Endothelial cell of umbilical vein (primary cell): ENCODE measurements at regions not wholly inside any gene's neighbourhood (a gene's known extent, or its start where the extent isn't known, plus 50 kb on each side); places are given as distances from the start of the nearest gene placed in this dataset.

Experiments used
- BruUV-seq: library from RNA; stranded (reverse); fragments of 400-500 nt; replicated peaks from 2 replicates; lab custom pipeline; 2021; lab: Mats Ljungman, UMichigan
- CTCF ChIA-PET: fragments of 300-600, 350-600 bp; sonication (Branson Sonifier 250); formaldehyde crosslinking; loops from one replicate; lab custom pipeline; 2021; ENCODE audit warnings: antibody characterized with exemption, inconsistent platforms; lab: Charles Lee
- POLR2A ChIA-PET: fragments of 300-600, 350-600 bp; sonication (Branson Sonifier 250); formaldehyde crosslinking; loops from one replicate; lab custom pipeline; 2021; ENCODE audit warnings: antibody characterized with exemption, inconsistent platforms; lab: Charles Lee
- DNase-seq: peaks from one replicate; pipeline ENCODE4 v3.0.0-alpha.2; 2011; ENCODE audit warnings: low read depth, low spot score
- FAIRE-seq: peaks from 2 replicates; lab custom pipeline; 2011; peaks lifted over from hg19 to GRCh38; lab: Jason Lieb, UNC
- H2AFZ ChIP-seq: 2 replicates; pipeline ENCODE4 v1.6.0; 2012; ENCODE audit warnings: low read depth, low read length, control low read depth, inconsistent platforms
- H3K27ac ChIP-seq: 2 replicates; pipeline ENCODE4 v1.5.1; 2011; ENCODE audit warnings: low read depth, mild to moderate bottlenecking, control low read depth, low read length, moderate library complexity; ENCODE audit not compliant: insufficient read depth
- H3K27me3 ChIP-seq, 2 experiments: 2 replicates each; pipeline versions ENCODE4 v1.6.0 to v1.6.1; 2011; ENCODE audit warnings: low read length in 2 of 2, mixed read lengths in 1 of 2; ENCODE audit not compliant: control insufficient read depth in 2 of 2, insufficient read depth in 2 of 2
- H3K36me3 ChIP-seq, 2 experiments: 2 replicates in 1 of 2; 3 replicates in 1 of 2; pipeline ENCODE4 v1.5.1; 2011; ENCODE audit warnings: low read length in 2 of 2, mild to moderate bottlenecking in 1 of 2, moderate library complexity in 1 of 2; ENCODE audit not compliant: control insufficient read depth in 2 of 2, insufficient read depth in 2 of 2; ENCODE audit errors: extremely low read depth in 1 of 2
- H3K4me1 ChIP-seq: 3 replicates; pipeline ENCODE4 v1.5.1; 2011; ENCODE audit warnings: mild to moderate bottlenecking, low read length; ENCODE audit not compliant: control insufficient read depth, insufficient read depth; ENCODE audit errors: extremely low read depth
- H3K4me2 ChIP-seq: 2 replicates; pipeline ENCODE4 v1.6.1; 2011; ENCODE audit warnings: low read length, control low read depth, mixed read lengths; ENCODE audit not compliant: insufficient read depth
- H3K4me3 ChIP-seq, 3 experiments: fragments of 200-600 bp in 1 of 3; sonication (generic), shearing (Covaris generic) in 1 of 3; replicated peaks in 1 of 3; 2 replicates each; pipeline ENCODE4 v1.5.1; 2011 to 2016; ENCODE audit warnings: control low read depth in 3 of 3, low read length in 3 of 3, mild to moderate bottlenecking in 2 of 3, inconsistent platforms in 1 of 3, low read depth in 1 of 3, moderate library complexity in 1 of 3; ENCODE audit not compliant: insufficient read depth in 1 of 3
- H3K79me2 ChIP-seq: 2 replicates; pipeline ENCODE4 v1.6.0; 2012; ENCODE audit warnings: low read length, inconsistent platforms; ENCODE audit not compliant: control insufficient read depth, insufficient read depth
- H3K9ac ChIP-seq: replicated peaks from 2 replicates; pipeline ENCODE3; 2011; ENCODE audit warnings: low read length, control low read depth; ENCODE audit not compliant: insufficient read depth; ENCODE audit errors: extremely low read depth
- H3K9me1 ChIP-seq: replicated peaks from 3 replicates; pipeline ENCODE4 v1.6.0; 2011; ENCODE audit warnings: mild to moderate bottlenecking, low read length; ENCODE audit not compliant: control insufficient read depth, insufficient read depth; ENCODE audit errors: extremely low read depth
- H3K9me3 ChIP-seq: replicated peaks from 2 replicates; pipeline ENCODE4 v1.5.1; 2012; ENCODE audit warnings: low read length, inconsistent platforms; ENCODE audit not compliant: control insufficient read depth, insufficient read depth
- H4K20me1 ChIP-seq: replicated peaks from 2 replicates; pipeline ENCODE3; 2011; ENCODE audit warnings: mild to moderate bottlenecking, low read length; ENCODE audit not compliant: control insufficient read depth, insufficient read depth; ENCODE audit errors: extremely low read depth
- EZH2 ChIP-seq: IDR thresholded peaks from 2 replicates; pipeline ENCODE4 v1.6.1; 2012; ENCODE audit warnings: borderline replicate concordance, low read depth, mild to moderate bottlenecking, moderate library complexity, low read length, inconsistent platforms; ENCODE audit not compliant: severe bottlenecking
- FOS ChIP-seq: IDR thresholded peaks from 2 replicates; pipeline ENCODE4 v1.6.1; 2011; ENCODE audit warnings: mild to moderate bottlenecking, low read length, moderate library complexity, borderline replicate concordance; ENCODE audit not compliant: insufficient read depth
- GATA2 ChIP-seq: IDR thresholded peaks from 2 replicates; pipeline ENCODE4 v1.7.0; 2011; ENCODE audit warnings: low read depth, mild to moderate bottlenecking, moderate library complexity, mixed read lengths, low read length; ENCODE audit not compliant: insufficient read length, insufficient read depth
- JUN ChIP-seq: IDR thresholded peaks from 2 replicates; pipeline ENCODE4 v1.6.1; 2011; ENCODE audit warnings: borderline replicate concordance, low read depth; ENCODE audit not compliant: insufficient read length, insufficient read depth
- MAX ChIP-seq: IDR thresholded peaks from 2 replicates; pipeline ENCODE4 v1.6.1; 2011; ENCODE audit not compliant: insufficient read depth, insufficient read length
- MYC ChIP-seq: IDR thresholded peaks from one replicate; pipeline ENCODE4 v1.6.1; 2011; ENCODE audit warnings: mild to moderate bottlenecking, low read depth, low read length
- POLR2A ChIP-seq: IDR thresholded peaks from 2 replicates; pipeline ENCODE4 v1.6.1; 2012; ENCODE audit warnings: low read depth, mild to moderate bottlenecking, control low read depth, low read length
- POLR2AphosphoS5 ChIP-seq: IDR thresholded peaks from 2 replicates; pipeline ENCODE4 v1.6.1; 2012; ENCODE audit warnings: low read depth, mild to moderate bottlenecking, control low read depth, low read length, moderate library complexity; ENCODE audit not compliant: insufficient read depth
- dilution Hi-C: fragments of 300-500 bp; cut with MboI; formaldehyde crosslinking; loops from one replicate; pipeline ENCODE4 v1.15.0; 2019; ENCODE audit warnings: low sequenced_read_pairs; ENCODE audit not compliant: extremely low pct_ligation_motif_present
- intact Hi-C: fragments of 100-400 bp; cut with micrococcal nuclease; formaldehyde crosslinking; loops from one replicate; pipeline ENCODE4 v1.10.0; 2022
- TF ChIP-seq, protein P1 (sequence below), 2 donors: IDR thresholded peaks; 1 replicate in 1 of 2; 2 replicates in 1 of 2; pipeline ENCODE4 v1.5.1; 2011; ENCODE audit warnings: low read length in 2 of 2, mild to moderate bottlenecking in 2 of 2, moderate library complexity in 2 of 2, control low read depth in 1 of 2, inconsistent platforms in 1 of 2, low read depth in 1 of 2; ENCODE audit not compliant: insufficient read depth in 1 of 2; ENCODE audit errors: extremely low read depth in 1 of 2

DNA sequence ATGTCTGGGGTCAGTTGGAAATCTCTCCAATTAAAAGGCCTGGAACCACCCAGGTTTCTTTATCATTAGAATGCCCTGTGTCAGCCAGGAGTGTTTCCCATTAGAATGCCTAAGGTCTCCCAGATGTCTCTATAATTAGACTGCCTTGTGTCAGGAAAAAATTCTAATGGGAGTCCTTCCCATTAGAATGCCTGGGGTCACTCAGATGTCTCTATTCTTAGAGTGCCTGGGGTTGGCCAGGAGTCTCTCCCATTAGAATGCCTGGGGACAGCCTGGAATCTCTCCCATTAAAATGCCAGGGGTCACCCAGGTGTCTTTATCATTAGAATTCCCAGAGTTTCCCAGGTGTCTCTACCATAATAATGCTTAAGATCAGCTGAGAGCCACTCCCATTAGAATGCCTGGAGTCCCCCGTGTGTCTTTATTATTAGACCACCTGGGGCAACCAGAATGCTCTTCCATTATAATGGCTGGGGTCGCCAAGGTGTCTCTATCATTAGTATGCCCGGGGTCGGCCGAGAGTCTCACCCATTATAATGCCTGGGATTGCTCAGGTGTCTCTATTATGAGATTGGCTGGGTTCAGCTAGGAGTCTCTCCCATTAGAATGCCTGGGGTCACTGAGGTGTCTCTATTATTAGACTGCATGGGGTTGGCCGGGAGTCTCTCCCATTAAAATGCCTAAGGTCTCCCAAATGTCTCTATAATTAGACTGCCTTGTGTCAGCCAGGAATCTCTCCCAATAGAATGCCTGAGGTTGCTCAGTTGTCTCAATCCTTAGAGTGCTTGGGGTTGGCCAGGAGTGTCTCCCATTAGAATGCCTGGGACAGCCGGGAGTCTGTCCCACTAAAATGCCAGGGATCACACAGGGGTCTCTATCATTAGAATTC is 2254.6 kb downstream of the TP53TG3F start:
- intact Hi-C loops = no loop called here
- dilution Hi-C loops = no loop called here

More for the DNA sequence above, 2254.6 kb downstream of the TP53TG3F start:
- Histone ChIP-seq H3K4me3 (no peak overlapping the region), H4K20me1 (no peaks in the 10 kb centered on the region), H3K9me1 (no peaks in the 10 kb centered on the region), H3K9ac (no peak overlapping the region), H3K27me3 (no peaks in the 10 kb centered on the region), H2AFZ (no peak overlapping the region), H3K9me3 (no peaks in the 10 kb centered on the region), H3K79me2 (no peaks in the 10 kb centered on the region), H3K36me3 (no peaks in the 10 kb centered on the region), H3K4me1 (no peaks in the 10 kb centered on the region), H3K27ac (no peak overlapping the region), H3K4me2 (no peak overlapping the region)
- no TSS peak for BruUV-seq
- POLR2A ChIA-PET = no interaction called here
- CTCF ChIA-PET = no interaction called here
- DNase-seq = no peak
- no peak for FAIRE-seq
- TF ChIP-seq MAX (no peak), JUN (no peak), FOS (no peak), GATA2 (no peak), EZH2 (no peak), MYC (no peak), POLR2A (no peak), POLR2AphosphoS5 (no peak)
- TF ChIP-seq, protein P1, sequence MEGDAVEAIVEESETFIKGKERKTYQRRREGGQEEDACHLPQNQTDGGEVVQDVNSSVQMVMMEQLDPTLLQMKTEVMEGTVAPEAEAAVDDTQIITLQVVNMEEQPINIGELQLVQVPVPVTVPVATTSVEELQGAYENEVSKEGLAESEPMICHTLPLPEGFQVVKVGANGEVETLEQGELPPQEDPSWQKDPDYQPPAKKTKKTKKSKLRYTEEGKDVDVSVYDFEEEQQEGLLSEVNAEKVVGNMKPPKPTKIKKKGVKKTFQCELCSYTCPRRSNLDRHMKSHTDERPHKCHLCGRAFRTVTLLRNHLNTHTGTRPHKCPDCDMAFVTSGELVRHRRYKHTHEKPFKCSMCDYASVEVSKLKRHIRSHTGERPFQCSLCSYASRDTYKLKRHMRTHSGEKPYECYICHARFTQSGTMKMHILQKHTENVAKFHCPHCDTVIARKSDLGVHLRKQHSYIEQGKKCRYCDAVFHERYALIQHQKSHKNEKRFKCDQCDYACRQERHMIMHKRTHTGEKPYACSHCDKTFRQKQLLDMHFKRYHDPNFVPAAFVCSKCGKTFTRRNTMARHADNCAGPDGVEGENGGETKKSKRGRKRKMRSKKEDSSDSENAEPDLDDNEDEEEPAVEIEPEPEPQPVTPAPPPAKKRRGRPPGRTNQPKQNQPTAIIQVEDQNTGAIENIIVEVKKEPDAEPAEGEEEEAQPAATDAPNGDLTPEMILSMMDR (IDR thresholded peaks at IDR 0.05; ENCODE audit: extremely low read depth in 1 of 2, insufficient read depth in 1 of 2, low read depth in 1 of 2, low read length in 2 of 2) = no peak
